ENCODE measurements at regions not wholly inside any gene's neighbourhood (a gene's known extent, or its start where the extent isn't known, plus 50 kb on each side); places are given as distances from the start of the nearest gene placed in this dataset.

DNA sequence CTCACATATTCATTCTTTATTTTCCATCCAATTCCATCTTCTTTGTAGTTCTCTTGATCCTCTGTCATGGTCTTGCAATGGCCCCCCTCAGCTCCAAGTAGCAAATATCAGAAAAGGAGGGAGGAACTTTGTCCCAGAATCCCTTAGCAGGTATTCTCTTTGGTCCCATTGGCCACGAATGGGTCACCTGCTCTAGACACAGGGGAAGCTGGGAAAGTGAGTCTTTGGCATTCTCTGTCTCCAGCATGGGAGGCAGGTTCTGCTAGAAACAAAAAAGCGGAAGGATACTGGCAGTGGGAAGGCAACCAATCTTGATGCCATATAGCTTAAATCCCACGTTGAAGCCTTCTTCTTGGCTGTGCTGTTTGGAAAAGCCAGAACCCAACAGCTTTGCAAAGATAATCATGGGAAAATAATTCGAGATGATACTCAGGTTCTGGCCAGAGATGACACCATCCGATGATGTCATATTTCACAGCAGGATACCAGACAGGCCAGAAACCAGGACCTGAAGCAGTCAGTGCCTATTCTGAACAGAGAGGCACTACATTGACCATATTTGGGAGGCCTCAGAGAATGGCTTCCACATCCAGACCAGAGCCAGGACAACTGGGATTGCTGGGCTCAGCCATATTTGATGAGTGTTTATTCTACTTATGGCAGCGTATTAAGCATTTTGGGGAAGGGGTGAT lies 110.4 kb upstream of the ATXN3L start:
- H3K36me3 ChIP-seq (ENCODE audit: control insufficient read depth, insufficient read depth, low read length) = no peaks in the 10 kb centered on the region
- peaks cover 5% of the 10 kb centered on the region for H3K4me1 ChIP-seq (ENCODE audit: control insufficient read depth, extremely low read depth, insufficient read depth, low read length)
- H3K4me3 ChIP-seq (replicated peaks in 1 of 4; ENCODE audit: control extremely low read depth in 1 of 4, insufficient read depth in 1 of 4, low read depth in 3 of 4, low read length in 4 of 4) = no peak overlapping the region
- H3K4me2 ChIP-seq (ENCODE audit: extremely low read depth, insufficient read depth, low read length) = no peak overlapping the region
- no peaks in the 10 kb centered on the region for H4K20me1 ChIP-seq (ENCODE audit: control insufficient read depth, extremely low read depth, insufficient read depth, low read length)
- H3K9ac ChIP-seq (ENCODE audit: insufficient read depth, low read length) = no peak overlapping the region
- no peaks in the 10 kb centered on the region for H3K9me3 ChIP-seq (ENCODE audit: control insufficient read depth, insufficient read depth, low read depth, low read length)
- DNase-seq (ENCODE audit: low read depth in 2 of 2) = no peak
- no peak overlapping the region for H2AFZ ChIP-seq (ENCODE audit: low read length)
- no peak overlapping the region for H3K27ac ChIP-seq (ENCODE audit: insufficient read depth, low read length)
- H3K27me3 ChIP-seq (ENCODE audit: control insufficient read depth, insufficient read depth, low read length) = no peaks in the 10 kb centered on the region
- TF ChIP-seq EZH2 (IDR thresholded peaks at IDR 0.05; ENCODE audit: low read length, missing control alignments) (no peak), CTCF (conservative IDR thresholded peaks at IDR 0.05 in 1 of 2, IDR thresholded peaks at IDR 0.05 in 1 of 2; ENCODE audit: low read depth in 1 of 2, low read length in 2 of 2) (no peak)
- no peaks in the 10 kb centered on the region for H3K79me2 ChIP-seq (ENCODE audit: control insufficient read depth, insufficient read depth, low read length)

- H3K4me1 ChIP-seq (ENCODE audit: control insufficient read depth, extremely low read depth, insufficient read depth, low read length) = peaks cover 5% of the 10 kb centered on the region
- H3K9me3 ChIP-seq (ENCODE audit: control insufficient read depth, insufficient read depth, low read depth, low read length) = no peaks in the 10 kb centered on the region
- no peaks in the 10 kb centered on the region for H4K20me1 ChIP-seq (ENCODE audit: control insufficient read depth, extremely low read depth, insufficient read depth, low read length)
- peak; percentile 41 to 83 for DNase-seq (ENCODE audit: low read depth in 2 of 2)
- H3K4me3 ChIP-seq (replicated peaks in 1 of 4; ENCODE audit: control extremely low read depth in 1 of 4, insufficient read depth in 1 of 4, low read depth in 3 of 4, low read length in 4 of 4) = no peak overlapping the region
- H3K36me3 ChIP-seq (ENCODE audit: control insufficient read depth, insufficient read depth, low read length) = no peaks in the 10 kb centered on the region
- no peak overlapping the region for H2AFZ ChIP-seq (ENCODE audit: low read length)
- H3K27me3 ChIP-seq (ENCODE audit: control insufficient read depth, insufficient read depth, low read length) = no peaks in the 10 kb centered on the region
- H3K4me2 ChIP-seq (ENCODE audit: extremely low read depth, insufficient read depth, low read length) = no peak overlapping the region
- H3K79me2 ChIP-seq (ENCODE audit: control insufficient read depth, insufficient read depth, low read length) = no peaks in the 10 kb centered on the region
- TF ChIP-seq CTCF (conservative IDR thresholded peaks at IDR 0.05 in 1 of 2, IDR thresholded peaks at IDR 0.05 in 1 of 2; ENCODE audit: low read depth in 1 of 2, low read length in 2 of 2) = no peak
- no peak for TF ChIP-seq EZH2 (IDR thresholded peaks at IDR 0.05; ENCODE audit: low read length, missing control alignments)
- H3K9ac ChIP-seq (ENCODE audit: insufficient read depth, low read length) = no peak overlapping the region
- peak overlapping the region; percentile 76 for H3K27ac ChIP-seq (ENCODE audit: insufficient read depth, low read length)
Observed at GRCh38 chrX:13428053-13428786, 108.4 kb upstream of the ATXN3L start.

- Histone ChIP-seq H3K27me3 (ENCODE audit: control insufficient read depth, insufficient read depth, low read length) (no peaks in the 10 kb centered on the region), H3K27ac (ENCODE audit: insufficient read depth, low read length) (peak overlapping the region; percentile 27), H3K4me3 (replicated peaks in 1 of 4; ENCODE audit: control extremely low read depth in 1 of 4, insufficient read depth in 1 of 4, low read depth in 3 of 4, low read length in 4 of 4) (no peak overlapping the region), H3K36me3 (ENCODE audit: control insufficient read depth, insufficient read depth, low read length) (no peaks in the 10 kb centered on the region), H3K9ac (ENCODE audit: insufficient read depth, low read length) (no peak overlapping the region), H3K9me3 (ENCODE audit: control insufficient read depth, insufficient read depth, low read depth, low read length) (no peaks in the 10 kb centered on the region), H2AFZ (ENCODE audit: low read length) (no peak overlapping the region), H3K4me1 (ENCODE audit: control insufficient read depth, extremely low read depth, insufficient read depth, low read length) (peaks cover 5% of the 10 kb centered on the region), H3K79me2 (ENCODE audit: control insufficient read depth, insufficient read depth, low read length) (no peaks in the 10 kb centered on the region), H4K20me1 (ENCODE audit: control insufficient read depth, extremely low read depth, insufficient read depth, low read length) (no peaks in the 10 kb centered on the region), H3K4me2 (ENCODE audit: extremely low read depth, insufficient read depth, low read length) (no peak overlapping the region)
- TF ChIP-seq EZH2 (IDR thresholded peaks at IDR 0.05; ENCODE audit: low read length, missing control alignments) = no peak
- TF ChIP-seq CTCF (conservative IDR thresholded peaks at IDR 0.05 in 1 of 2, IDR thresholded peaks at IDR 0.05 in 1 of 2; ENCODE audit: low read depth in 1 of 2, low read length in 2 of 2) = no peak
- no peak for DNase-seq (ENCODE audit: low read depth in 2 of 2)
Observed at GRCh38 chrX:13427441-13428052, 107.7 kb upstream of the ATXN3L start.
